Uterus (tissue), 3 donors: ENCODE measurements at regions not wholly inside any gene's neighbourhood (a gene's known extent, or its start where the extent isn't known, plus 50 kb on each side); places are given as distances from the start of the nearest gene placed in this dataset.
A peak's percentile ranks its signal among the peaks of the same experiment; 100 is the strongest.
"Not testable (repeated sequence)": the region's sequence is repeated elsewhere in the genome, so short reads cannot be mapped to it uniquely, and the experiment has no call there.

ENCODE experiments used
- DNase-seq, 2 donors: peaks; one replicate each; pipeline ENCODE4 v3.0.0-alpha.2; 2019 to 2020
- H3K27ac ChIP-seq, 2 donors: fragments of 200-600 bp; sonication (generic); 1 replicate in 1 of 2; 2 replicates in 1 of 2; pipeline ENCODE4 v1.5.1; 2016 to 2018
- H3K27me3 ChIP-seq, 2 donors: fragments of 200-600 bp; sonication (generic); one replicate each; pipeline ENCODE4 v1.5.1; 2018 to 2019; ENCODE audit warnings: control low read depth in 1 of 2
- H3K36me3 ChIP-seq, 2 donors: fragments of 200-600 bp; sonication (generic); one replicate each; pipeline ENCODE4 v1.5.1; 2019; ENCODE audit warnings: control low read depth in 1 of 2
- H3K4me1 ChIP-seq, 2 donors: fragments of 200-600 bp; sonication (generic); one replicate each; pipeline ENCODE4 v1.5.1; 2018 to 2019; ENCODE audit warnings: control low read depth in 1 of 2
- H3K4me3 ChIP-seq, 2 donors: fragments of 200-600 bp; sonication (generic); 1 replicate in 1 of 2; 2 replicates in 1 of 2; pipeline ENCODE4 v1.5.1; 2018 to 2019; ENCODE audit warnings: mild to moderate bottlenecking in 1 of 2
- H3K9me3 ChIP-seq, 2 donors: fragments of 200-600 bp; sonication (generic); one replicate each; pipeline ENCODE4 v1.5.1; 2019; ENCODE audit warnings: control low read depth in 1 of 2
- POLR2A ChIP-seq, 2 donors: fragments of 450-650 bp; IDR thresholded peaks; one replicate each; pipeline ENCODE4 v1.6.1; 2016; ENCODE audit warnings: antibody characterized with exemption in 2 of 2, mild to moderate bottlenecking in 1 of 2, moderate library complexity in 1 of 2
- intact Hi-C: fragments of 100-400 bp; cut with DNase I; formaldehyde crosslinking; loops from one replicate; pipeline ENCODE4 v1.15.1; 2023; ENCODE audit warnings: low total_unique reads
- TF ChIP-seq, protein P1 (sequence below), 4 experiments: fragments of 200-600 bp in 2 of 4; fragments of 450-650 bp in 2 of 4; sonication (generic) in 2 of 4; IDR thresholded peaks; one replicate each; pipeline ENCODE4 v1.5.1; 2016 to 2019; ENCODE audit warnings: antibody characterized with exemption in 4 of 4, mild to moderate bottlenecking in 2 of 4, moderate library complexity in 1 of 4
- donor health status: DM: yes; HTN: yes; CAD: no.

DNA sequence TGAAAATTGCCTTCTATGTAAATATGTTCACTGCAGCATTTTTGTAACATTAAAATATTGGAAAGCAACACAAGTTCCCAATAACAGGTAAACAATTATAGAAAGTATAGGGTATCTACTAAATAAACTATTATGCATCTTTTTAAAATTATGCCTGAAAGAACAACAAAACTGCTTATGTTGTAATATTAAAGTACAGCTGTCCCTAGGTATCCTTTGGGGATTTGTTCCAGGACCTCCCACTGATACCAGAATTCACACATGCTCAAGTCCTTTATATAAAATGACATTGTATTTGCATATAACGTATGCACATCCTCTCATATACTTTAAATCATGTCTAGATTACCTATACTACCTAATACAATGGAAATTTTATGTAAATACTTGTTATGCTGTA, 121.8 kb upstream of the TNFSF4 start:
- Histone ChIP-seq H3K36me3 (no peaks in the 10 kb centered on the region), H3K4me1 (peaks cover 0 to 3% of the 10 kb centered on the region in 2 donors), H3K27me3 (no peaks in the 10 kb centered on the region), H3K4me3 (no peak overlapping the region), H3K9me3 (no peaks in the 10 kb centered on the region), H3K27ac (no peak overlapping the region)
- no peak for DNase-seq
- no peak for TF ChIP-seq POLR2A (IDR thresholded peaks at IDR 0.05)
- TF ChIP-seq, protein P1, sequence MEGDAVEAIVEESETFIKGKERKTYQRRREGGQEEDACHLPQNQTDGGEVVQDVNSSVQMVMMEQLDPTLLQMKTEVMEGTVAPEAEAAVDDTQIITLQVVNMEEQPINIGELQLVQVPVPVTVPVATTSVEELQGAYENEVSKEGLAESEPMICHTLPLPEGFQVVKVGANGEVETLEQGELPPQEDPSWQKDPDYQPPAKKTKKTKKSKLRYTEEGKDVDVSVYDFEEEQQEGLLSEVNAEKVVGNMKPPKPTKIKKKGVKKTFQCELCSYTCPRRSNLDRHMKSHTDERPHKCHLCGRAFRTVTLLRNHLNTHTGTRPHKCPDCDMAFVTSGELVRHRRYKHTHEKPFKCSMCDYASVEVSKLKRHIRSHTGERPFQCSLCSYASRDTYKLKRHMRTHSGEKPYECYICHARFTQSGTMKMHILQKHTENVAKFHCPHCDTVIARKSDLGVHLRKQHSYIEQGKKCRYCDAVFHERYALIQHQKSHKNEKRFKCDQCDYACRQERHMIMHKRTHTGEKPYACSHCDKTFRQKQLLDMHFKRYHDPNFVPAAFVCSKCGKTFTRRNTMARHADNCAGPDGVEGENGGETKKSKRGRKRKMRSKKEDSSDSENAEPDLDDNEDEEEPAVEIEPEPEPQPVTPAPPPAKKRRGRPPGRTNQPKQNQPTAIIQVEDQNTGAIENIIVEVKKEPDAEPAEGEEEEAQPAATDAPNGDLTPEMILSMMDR (IDR thresholded peaks at IDR 0.05), result no peak
- intact Hi-C loops, result no loop called here

DNA sequence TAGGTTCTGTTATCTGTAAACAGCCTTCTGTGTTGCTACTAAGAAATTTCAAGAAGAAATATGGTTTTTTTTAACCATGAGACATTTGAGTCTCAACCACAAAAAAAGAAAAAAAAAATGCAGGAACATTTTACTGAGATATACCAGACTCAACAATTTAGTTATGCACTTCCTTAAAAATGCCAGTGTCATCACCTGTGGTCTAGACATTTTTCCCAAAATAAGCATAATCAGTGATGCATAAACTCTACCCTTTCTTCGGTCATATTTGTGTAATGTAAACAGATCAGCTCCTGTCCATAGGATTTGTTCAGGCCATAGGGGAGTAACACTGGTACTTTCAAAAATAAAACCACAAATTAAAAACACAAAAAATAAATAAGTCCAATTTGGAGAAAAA, 122.6 kb upstream of the TNFSF4 start:
- Histone ChIP-seq H3K36me3 (no peaks in the 10 kb centered on the region), H3K4me3 (no peak overlapping the region), H3K4me1 (peaks cover 0 to 3% of the 10 kb centered on the region in 2 donors), H3K9me3 (no peaks in the 10 kb centered on the region), H3K27me3 (no peaks in the 10 kb centered on the region), H3K27ac (no peak overlapping the region)
- intact Hi-C loops, result no loop called here
- no peak for TF ChIP-seq POLR2A (IDR thresholded peaks at IDR 0.05)
- TF ChIP-seq, protein P1 (IDR thresholded peaks at IDR 0.05), result no peak
- no peak for DNase-seq

DNA sequence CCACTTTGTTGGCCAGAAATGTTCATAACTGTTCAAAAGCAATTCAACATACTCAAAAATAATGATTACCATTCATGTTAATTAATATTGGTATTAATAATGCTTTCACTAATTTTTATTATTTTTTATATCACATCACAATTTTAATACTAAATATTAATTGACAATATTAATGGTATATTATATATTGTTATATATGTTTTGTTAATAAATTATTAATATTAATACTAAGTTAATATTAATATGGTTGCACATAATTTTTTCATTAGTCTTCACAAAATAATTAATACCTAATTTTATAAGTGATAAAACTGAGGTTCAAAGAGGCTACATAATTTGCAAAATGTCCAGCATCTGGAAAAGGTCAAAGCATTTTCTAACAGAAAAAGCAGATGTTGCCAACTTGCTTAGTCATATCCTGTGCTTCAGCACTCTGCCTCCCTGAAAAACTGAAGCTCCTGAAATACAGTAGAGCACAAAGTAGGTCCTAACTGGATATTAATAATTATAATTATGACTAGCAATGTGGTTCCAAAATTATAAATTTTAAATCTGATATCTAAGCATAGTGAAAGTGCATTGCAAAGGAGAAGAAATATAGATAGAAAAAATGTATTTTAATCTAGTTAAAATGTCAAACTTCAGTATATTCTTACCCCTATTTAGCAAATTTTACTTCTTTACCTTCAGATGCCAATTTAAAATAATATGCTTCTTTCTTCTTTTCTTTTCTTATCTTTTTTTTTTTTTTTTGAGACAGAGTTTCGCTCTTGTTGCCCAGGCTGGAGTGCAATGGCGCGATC, 123.2 kb upstream of the TNFSF4 start:
- no peak for TF ChIP-seq POLR2A (IDR thresholded peaks at IDR 0.05)
- TF ChIP-seq, protein P1 (IDR thresholded peaks at IDR 0.05), result no peak
- Histone ChIP-seq H3K9me3 (no peaks in the 10 kb centered on the region), H3K4me1 (peaks cover 0 to 3% of the 10 kb centered on the region in 2 donors), H3K4me3 (no peak overlapping the region), H3K36me3 (no peaks in the 10 kb centered on the region), H3K27me3 (no peaks in the 10 kb centered on the region), H3K27ac (no peak overlapping the region)
- DNase-seq, result no peak
- intact Hi-C loops, result no loop called here

GRCh38 chr1:173330952-173331548, 123.9 kb upstream of the TNFSF4 start:
- H3K4me3 ChIP-seq, H3K36me3 ChIP-seq, H3K9me3 ChIP-seq, H3K27ac ChIP-seq, intact Hi-C loops, H3K4me1 ChIP-seq, H3K27me3 ChIP-seq, DNase-seq: not testable (repeated sequence)

- intact Hi-C loops, result no loop called here
- DNase-seq, result peak in 1 of 2 donors; percentile 20
- no peaks in the 10 kb centered on the region for H3K36me3 ChIP-seq
- H3K27me3 ChIP-seq, result no peaks in the 10 kb centered on the region
- no peak overlapping the region for H3K27ac ChIP-seq
- H3K4me1 ChIP-seq, result peaks cover 0 to 3% of the 10 kb centered on the region in 2 donors
- no peak overlapping the region for H3K4me3 ChIP-seq
- H3K9me3 ChIP-seq, result no peaks in the 10 kb centered on the region
- TF ChIP-seq POLR2A (IDR thresholded peaks at IDR 0.05), result no peak
- TF ChIP-seq, protein P1 (IDR thresholded peaks at IDR 0.05), result no peak
Observed at GRCh38 chr1:173332026-173332425, 124.9 kb upstream of the TNFSF4 start.
